Psoas muscle (tissue), 7 donors: ENCODE measurements at regions not wholly inside any gene's neighbourhood (a gene's known extent, or its start where the extent isn't known, plus 50 kb on each side); places are given as distances from the start of the nearest gene placed in this dataset.

Source experiments
- ATAC-seq, 4 donors: fragments of 200-7000 bp; cut with Tn5 transposase; one replicate each; pipeline ENCODE4 v1.9.1; 2020; ENCODE audit warnings: moderate library complexity in 3 of 4, mild to moderate bottlenecking in 2 of 4
- DNase-seq, 2 donors: peaks; one replicate each; pipeline ENCODE4 v3.0.0-alpha.2; 2020
- H3K27ac ChIP-seq: fragments of 200-600 bp; one replicate; pipeline ENCODE4 v1.8.0; 2022
- H3K27me3 ChIP-seq, 3 donors: fragments of 200-600 bp in 1 of 3; one replicate each; pipeline versions ENCODE4 v1.6.1 to v1.8.0; 2013 to 2022; ENCODE audit warnings: low read length in 2 of 3, mild to moderate bottlenecking in 2 of 3, moderate library complexity in 1 of 3; ENCODE audit not compliant: insufficient read depth in 3 of 3
- H3K36me3 ChIP-seq, 2 donors: fragments of 200-600 bp in 1 of 2; one replicate each; pipeline versions ENCODE4 v1.6.1 to v1.8.0; 2013 to 2022; ENCODE audit warnings: low read depth in 1 of 2, mild to moderate bottlenecking in 1 of 2, moderate library complexity in 1 of 2; ENCODE audit not compliant: insufficient read depth in 1 of 2
- H3K4me1 ChIP-seq: fragments of 200-600 bp; one replicate; pipeline ENCODE4 v1.8.0; 2022
- H3K4me3 ChIP-seq: fragments of 200-600 bp; one replicate; pipeline ENCODE4 v1.8.0; 2022; ENCODE audit warnings: mild to moderate bottlenecking
- H3K9me3 ChIP-seq: fragments of 200-600 bp; one replicate; pipeline ENCODE4 v1.8.0; 2022
- CTCF ChIP-seq: fragments of 200-600 bp; IDR thresholded peaks from one replicate; pipeline ENCODE4 v1.8.0; 2022; ENCODE audit warnings: antibody characterized with exemption
- WGBS, 3 donors: extraction: QIAGEN DNeasy Blood & Tissue Kit; methylation state at CpG; one replicate each; pipeline versions ENCODE4 v1.1.6 to v1.1.7; 2013; 5-methylcytosine and 5-hydroxymethylcytosine counted together
- intact Hi-C, 2 donors: fragments of 100-400 bp; cut with DNase I; formaldehyde crosslinking; loops; one replicate each; pipeline versions ENCODE4 v1.11.0 to v1.14.2; 2022
- donor health status: healthy with polysubstance abuse.
- donor health status: DM: no; HTN: no; CAD: no; lungs with moderate emphysema.
- donor health status: Bipolar disorder and iron deficiency.
- donor health status: healthy.
- donor health status: DM: yes; HTN: yes; CAD: no.
- donor health status: DM: no; HTN: no; CAD: no.
- donor health status: DM: yes; HTN: yes; CAD: no.

- DNase-seq: no peak
- intact Hi-C loops: no loop called here
- TF ChIP-seq CTCF: no peak
- H3K27me3 ChIP-seq: no peaks in the 10 kb centered on the region
- no peak for ATAC-seq
- no peaks in the 10 kb centered on the region for H3K36me3 ChIP-seq
- no peak overlapping the region for H3K27ac ChIP-seq
- no peak overlapping the region for H3K4me3 ChIP-seq
- H3K9me3 ChIP-seq: no peaks in the 10 kb centered on the region
- H3K4me1 ChIP-seq: no peaks in the 10 kb centered on the region
- WGBS, 3 donors: 50 to 73% (median 63%) methylated on average over 1 of the region's 1 CpG
These were observed 239.2 kb upstream of the RMST start for GRCh38 chr12:97223419-97223818.

GRCh38 chr12:97229004-97229403, 233.6 kb upstream of the RMST start:
- ATAC-seq: no peak

GRCh38 chr12:97235102-97235501, 227.5 kb upstream of the RMST start:
- Histone ChIP-seq H3K4me3 (no peak overlapping the region), H3K4me1 (no peaks in the 10 kb centered on the region), H3K27ac (no peak overlapping the region), H3K9me3 (no peaks in the 10 kb centered on the region), H3K36me3 (no peaks in the 10 kb centered on the region), H3K27me3 (no peaks in the 10 kb centered on the region)
- DNase-seq (no peak), ATAC-seq (no peak)
- intact Hi-C loops: no loop called here
- WGBS, 3 donors: 74 to 82% (median 78%) methylated on average over 10 of the region's 10 CpGs
- no peak for TF ChIP-seq CTCF

More at GRCh38 chr12:97229004-97229403, 233.6 kb upstream of the RMST start:
- 68 to 74% (median 69%) methylated on average over 5 of the region's 5 CpGs for WGBS, 3 donors
- Histone ChIP-seq H3K9me3 (no peaks in the 10 kb centered on the region), H3K27ac (no peak overlapping the region), H3K36me3 (no peaks in the 10 kb centered on the region), H3K4me3 (no peak overlapping the region), H3K27me3 (no peaks in the 10 kb centered on the region), H3K4me1 (no peaks in the 10 kb centered on the region)
- no peak for TF ChIP-seq CTCF
- intact Hi-C loops: no loop called here
- no peak for DNase-seq

- no peak for ATAC-seq
- no peaks in the 10 kb centered on the region for H3K4me1 ChIP-seq
- no peak for DNase-seq
- no peaks in the 10 kb centered on the region for H3K36me3 ChIP-seq
- intact Hi-C loops: no loop called here
- no peaks in the 10 kb centered on the region for H3K27me3 ChIP-seq
- TF ChIP-seq CTCF: no peak
- no peak overlapping the region for H3K4me3 ChIP-seq
- H3K27ac ChIP-seq: no peak overlapping the region
- no peaks in the 10 kb centered on the region for H3K9me3 ChIP-seq
- 81 to 94% (median 87%) methylated on average over 4 of the region's 4 CpGs for WGBS, 3 donors
These were observed 216.2 kb upstream of the RMST start for GRCh38 chr12:97246368-97246767.

GRCh38 chr12:97250483-97250882, 212.1 kb upstream of the RMST start:
- Histone ChIP-seq H3K4me1 (no peaks in the 10 kb centered on the region), H3K27me3 (no peaks in the 10 kb centered on the region), H3K36me3 (no peaks in the 10 kb centered on the region), H3K9me3 (no peaks in the 10 kb centered on the region), H3K4me3 (no peak overlapping the region), H3K27ac (no peak overlapping the region)
- intact Hi-C loops: no loop called here
- no peak for DNase-seq
- no peak for ATAC-seq
- TF ChIP-seq CTCF: no peak
- WGBS, 3 donors: 78 to 86% (median 79%) methylated on average over 4 of the region's 4 CpGs
